Right forelimb (tissue), 1 donor: ENCODE measurements at regions not wholly inside any gene's neighbourhood (a gene's known extent, or its start where the extent isn't known, plus 50 kb on each side); places are given as distances from the start of the nearest gene placed in this dataset.
A peak's percentile ranks its signal among the peaks of the same experiment; 100 is the strongest.

Experiments
- DNase-seq: peaks from one replicate; pipeline ENCODE4 v3.0.0-alpha.2; 2018

DNA sequence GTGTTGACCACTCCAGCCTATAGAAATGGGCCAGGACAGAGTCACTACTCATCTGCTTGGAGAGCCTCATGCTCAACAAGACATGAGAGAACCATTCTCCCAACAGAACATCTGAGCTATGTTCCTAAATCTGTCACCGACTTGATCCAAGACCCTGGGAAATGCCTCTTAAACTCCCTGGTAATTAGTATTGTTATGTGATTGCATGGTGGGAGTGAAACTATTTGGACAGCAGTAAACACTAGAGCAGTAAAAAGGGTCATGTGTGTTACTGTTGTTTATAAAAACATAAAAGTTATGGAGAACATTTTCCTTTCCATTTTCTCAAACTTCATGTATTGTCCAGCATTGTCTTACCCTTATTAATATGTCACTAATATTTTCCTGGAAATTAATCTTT, 369.8 kb upstream of the FAT3 start:
- no peak for DNase-seq

DNA sequence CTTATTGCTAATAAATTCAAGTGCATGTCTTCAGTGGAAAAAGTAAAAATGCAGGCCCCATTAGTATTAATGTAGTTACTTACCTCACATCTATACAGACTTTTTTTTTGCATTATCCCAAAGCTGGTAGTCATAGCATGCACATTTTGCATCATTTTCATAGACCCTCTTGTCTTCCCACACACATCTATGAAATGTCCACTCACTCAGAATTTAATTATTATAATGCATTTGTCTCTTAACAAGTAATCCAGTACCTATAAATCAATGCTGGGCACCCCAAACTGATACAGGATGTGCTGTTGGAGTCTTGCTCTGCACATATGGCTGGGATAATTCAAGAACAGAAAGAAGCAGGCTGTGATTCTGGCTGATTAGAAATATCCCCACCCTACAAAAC, 370.4 kb upstream of the FAT3 start:
- no peak for DNase-seq

GRCh38 chr11:91851908-91852307, 372.7 kb upstream of the FAT3 start:
- DNase-seq, result no peak

- DNase-seq, result peak; percentile 64
These were observed 373.9 kb upstream of the FAT3 start for GRCh38 chr11:91850533-91851275.

DNA sequence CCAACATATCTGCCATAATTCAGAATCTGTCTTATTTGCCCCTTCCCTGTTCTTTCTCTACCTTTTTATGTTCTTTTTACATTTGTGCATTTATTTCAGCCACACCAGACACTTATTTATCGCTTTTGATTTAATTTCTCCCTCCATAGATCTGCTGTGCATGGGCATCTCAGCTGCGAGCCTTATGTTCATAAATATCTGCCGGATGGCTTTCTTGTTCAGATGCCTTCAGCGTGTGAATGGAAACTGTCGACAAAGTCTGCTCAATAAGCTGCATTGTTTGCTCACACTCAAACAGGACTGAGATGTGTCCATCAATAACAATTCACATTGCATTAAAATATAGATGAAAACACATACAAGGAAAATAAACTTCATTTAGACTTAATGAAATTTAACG, 374.6 kb upstream of the FAT3 start:
- no peak for DNase-seq

- no peak for DNase-seq
These were observed 378.0 kb upstream of the FAT3 start for GRCh38 chr11:91846649-91847048.

- no peak for DNase-seq
These were observed 378.6 kb upstream of the FAT3 start for GRCh38 chr11:91846002-91846401.

DNA sequence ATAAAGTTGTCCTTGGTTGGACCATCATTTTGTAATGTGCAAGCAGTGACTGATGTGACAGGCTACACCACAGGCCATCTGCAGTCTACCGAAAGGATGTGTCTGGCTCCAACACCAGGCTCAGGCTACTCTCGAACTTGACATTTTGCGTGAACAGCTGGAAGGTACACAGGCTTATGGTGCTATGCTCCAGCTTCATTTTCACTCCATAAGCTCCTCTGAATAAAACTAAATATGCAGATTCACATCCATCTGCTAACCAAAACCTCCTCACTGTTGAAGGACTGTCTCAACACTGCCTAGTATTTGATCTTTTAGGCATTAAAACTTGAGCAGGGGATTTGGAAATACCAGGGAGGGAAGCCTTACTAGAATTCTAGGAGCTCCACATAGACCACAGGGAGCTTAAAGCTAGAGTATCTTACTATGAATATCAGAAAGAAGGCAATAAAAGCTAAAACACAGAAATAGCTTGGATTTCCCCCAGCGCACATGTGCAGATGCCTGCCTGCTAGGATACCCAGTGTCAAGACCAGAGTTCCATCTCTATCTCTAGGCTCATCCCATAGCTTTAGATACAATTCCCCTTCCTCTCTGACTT, 383.9 kb upstream of the FAT3 start:
- no peak for DNase-seq

- no peak for DNase-seq
These were observed 386.9 kb upstream of the FAT3 start for GRCh38 chr11:91837411-91838330.

- DNase-seq, result no peak
These were observed 389.5 kb upstream of the FAT3 start for GRCh38 chr11:91835051-91835560.

DNA sequence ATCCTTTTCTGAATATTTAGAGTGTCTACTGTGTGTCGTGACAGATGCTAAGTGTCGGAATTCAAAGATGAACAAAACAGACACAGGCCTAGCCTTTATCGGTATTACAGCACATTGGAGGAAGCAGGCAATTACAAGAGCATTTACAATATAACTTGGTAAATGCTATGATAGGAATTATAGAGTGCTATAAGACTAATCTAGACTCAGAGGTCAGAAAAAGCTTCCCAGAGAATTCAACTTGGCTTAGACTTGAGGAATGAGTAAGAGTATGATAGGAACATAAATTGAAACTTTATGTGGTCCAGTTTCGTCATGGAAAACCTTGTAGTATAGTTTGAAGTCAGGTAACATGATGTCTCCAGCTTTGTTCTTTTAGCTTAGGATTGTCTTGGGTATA, 395.7 kb upstream of the FAT3 start:
- no peak for DNase-seq

DNA sequence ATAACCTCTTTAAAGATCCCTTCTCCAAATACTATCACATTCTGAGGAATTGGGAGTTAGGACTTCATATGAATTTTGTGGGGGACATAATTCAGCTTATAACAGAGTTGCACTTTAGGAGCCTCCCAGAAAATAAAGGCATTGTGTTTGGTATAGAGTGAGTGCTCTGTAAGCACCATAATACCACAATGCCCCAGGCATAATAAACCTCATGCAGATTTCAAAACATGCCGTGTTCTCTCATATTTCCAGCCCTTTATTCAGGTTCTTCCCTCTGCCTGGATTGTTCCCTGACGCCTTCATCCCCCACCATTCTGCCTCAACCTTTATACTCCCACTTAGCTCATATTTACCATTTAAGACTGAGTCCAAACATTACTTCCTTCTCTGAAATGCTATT, 398.8 kb upstream of the FAT3 start:
- no peak for DNase-seq

DNA sequence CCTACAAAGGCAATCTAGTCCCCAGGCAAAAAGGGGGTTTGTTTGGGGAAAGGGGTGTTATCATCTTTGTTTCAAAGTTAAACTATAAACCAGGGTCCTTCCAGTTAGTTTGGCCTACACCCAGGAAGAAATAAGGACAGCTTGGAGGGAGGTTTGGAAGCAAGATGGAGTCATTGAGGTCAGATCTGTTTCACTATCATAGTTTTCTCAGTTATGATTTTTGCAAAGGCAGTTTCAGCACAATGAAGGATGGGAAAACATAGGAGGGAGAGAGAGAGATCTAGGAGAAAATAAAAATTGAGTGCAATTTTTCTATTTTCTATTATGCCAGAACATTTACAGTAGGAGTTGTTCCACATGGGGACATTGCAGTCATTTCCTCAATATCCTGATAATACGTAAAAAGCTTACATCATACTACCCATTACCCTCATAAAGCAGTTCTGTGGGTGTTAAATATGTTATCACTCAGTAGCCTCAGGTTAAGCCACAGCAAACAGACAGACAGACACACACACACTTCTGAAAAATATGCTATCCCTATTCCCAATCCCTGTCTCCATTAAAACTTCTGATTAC, 401.3 kb upstream of the FAT3 start:
- no peak for DNase-seq

DNA sequence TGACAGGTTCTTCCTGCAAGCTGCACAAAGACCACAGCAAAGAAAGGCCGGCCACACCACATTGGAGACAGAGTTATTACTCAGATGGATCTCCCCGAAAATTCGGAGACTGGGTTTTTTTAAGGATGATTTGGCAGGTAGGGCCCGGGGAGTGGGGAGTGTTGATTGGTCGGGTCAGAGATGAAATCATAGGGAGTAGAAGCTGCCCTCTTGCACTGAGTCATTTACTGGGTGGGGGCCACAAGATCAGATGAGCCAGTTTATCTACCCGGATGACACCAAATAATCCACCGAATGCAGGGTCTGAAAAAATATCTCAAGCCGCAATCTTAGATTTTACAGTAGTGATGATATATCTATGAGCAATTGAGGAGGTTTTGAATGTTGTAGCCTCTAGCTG, 401.8 kb upstream of the FAT3 start:
- no peak for DNase-seq

- DNase-seq, result no peak
These were observed 403.9 kb upstream of the FAT3 start for GRCh38 chr11:91820709-91821108.

- DNase-seq, result no peak
These were observed 404.8 kb upstream of the FAT3 start for GRCh38 chr11:91819777-91820176.

- no peak for DNase-seq
These were observed 405.4 kb upstream of the FAT3 start for GRCh38 chr11:91819195-91819594.

- DNase-seq, result no peak
These were observed 406.6 kb upstream of the FAT3 start for GRCh38 chr11:91817996-91818395.

DNA sequence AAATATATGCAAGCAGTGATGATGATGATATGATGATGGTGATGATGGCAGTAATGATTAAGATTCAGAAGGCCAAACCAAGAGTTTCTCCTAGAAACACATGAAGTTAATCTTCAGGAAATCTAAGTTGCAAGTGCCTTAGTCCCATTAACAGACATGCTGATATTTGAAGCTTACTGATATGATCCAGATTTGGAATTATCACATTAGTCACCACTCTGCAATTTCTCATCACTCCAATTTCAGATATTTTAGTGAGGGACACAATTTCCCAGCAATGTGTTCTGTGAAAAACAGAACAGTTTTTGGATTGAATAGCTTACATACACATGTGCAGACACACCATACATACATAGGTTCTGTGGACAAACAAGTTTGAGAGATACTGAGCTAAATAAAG, 411.4 kb upstream of the FAT3 start:
- DNase-seq, result no peak

GRCh38 chr11:91810871-91811270, 413.7 kb upstream of the FAT3 start:
- no peak for DNase-seq

DNA sequence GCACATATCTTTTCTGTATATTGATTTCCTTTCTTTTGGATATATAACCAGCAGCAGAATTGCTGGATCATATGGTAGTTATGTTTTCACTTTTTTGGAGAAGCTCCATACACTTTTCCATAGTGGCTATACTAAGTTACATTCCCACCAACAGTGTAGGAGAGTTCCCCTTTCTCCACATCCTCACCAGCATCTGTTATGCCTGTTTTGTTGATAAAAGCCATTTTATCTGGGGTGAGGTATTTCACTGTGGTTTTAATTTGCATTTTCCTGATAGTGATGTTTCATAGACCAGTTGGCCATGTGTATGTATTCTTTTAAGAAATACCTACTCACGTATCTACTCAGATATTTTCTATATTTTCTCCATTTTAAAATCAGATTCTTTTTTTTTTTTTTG, 419.3 kb upstream of the FAT3 start:
- DNase-seq, result no peak

GRCh38 chr11:91804042-91804441, 420.6 kb upstream of the FAT3 start:
- no peak for DNase-seq

DNA sequence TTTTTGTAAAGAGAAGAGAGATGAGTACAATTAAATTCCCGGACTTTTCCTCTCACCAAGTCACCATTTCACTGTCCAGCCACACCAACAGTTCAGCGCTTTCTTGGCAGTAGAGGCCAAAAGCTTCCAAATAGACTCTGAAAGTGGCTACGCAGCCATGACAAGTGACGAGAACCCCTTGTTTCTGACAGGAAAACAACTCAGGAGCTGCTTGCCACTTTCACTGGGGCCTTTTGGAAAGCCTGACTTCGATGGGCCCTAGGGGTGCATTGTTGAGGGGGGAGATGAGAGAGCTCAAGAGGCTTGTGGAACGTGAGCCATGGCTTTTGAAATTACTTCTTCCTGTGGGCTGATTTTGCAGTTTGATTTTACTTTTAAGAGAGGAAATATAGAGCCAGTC, 422.1 kb upstream of the FAT3 start:
- DNase-seq, result no peak
